SK-N-SH (cell line): ENCODE measurements at regions not wholly inside any gene's neighbourhood (a gene's known extent, or its start where the extent isn't known, plus 50 kb on each side); places are given as distances from the start of the nearest gene placed in this dataset.

Experiments
- CTCF ChIA-PET: fragments of 300-600, 350-600 bp; formaldehyde crosslinking; extraction: SDS; loops from one replicate; lab custom pipeline; 2021; lab: Yijun Ruan, JAX
- POLR2A ChIA-PET: fragments of 350-600 bp; sonication (Branson Sonifier 250); formaldehyde crosslinking; extraction: SDS; loops from one replicate; lab custom pipeline; 2020; ENCODE audit warnings: antibody characterized with exemption, inconsistent platforms; lab: Yijun Ruan, JAX
- DNase-seq: peaks from one replicate; pipeline ENCODE4 v3.0.0; 2012
- H2AFZ ChIP-seq: fragments of 200-600 bp; sonication (generic); 2 replicates; pipeline ENCODE4 v1.8.1; 2016; ENCODE audit warnings: antibody characterized with exemption, mild to moderate bottlenecking, low read depth
- H3F3A ChIP-seq: fragments of 200-600 bp; sonication (generic); replicated peaks from 2 replicates; pipeline ENCODE3; 2016; ENCODE audit warnings: antibody characterized with exemption, mild to moderate bottlenecking; ENCODE audit not compliant: insufficient read depth
- H3K27ac ChIP-seq, 2 experiments: fragments of 200-500 bp in 1 of 2; fragments of 200-600 bp in 1 of 2; sonication (Bioruptor generic) in 1 of 2; sonication (generic), shearing (Covaris generic) in 1 of 2; 2 replicates each; pipeline versions ENCODE4 v1.5.1 to v1.6.1; 2014 to 2016; ENCODE audit warnings: low read depth in 2 of 2, inconsistent platforms in 1 of 2, low read length in 1 of 2, mild to moderate bottlenecking in 1 of 2, mixed read lengths in 1 of 2
- H3K27me3 ChIP-seq: fragments of 200-600 bp; sonication (generic), shearing (Covaris generic); 2 replicates; pipeline ENCODE4 v1.6.1; 2016; ENCODE audit warnings: mixed run types; ENCODE audit not compliant: insufficient read depth
- H3K36me3 ChIP-seq, 2 experiments: fragments of 200-500 bp in 1 of 2; fragments of 200-600 bp in 1 of 2; sonication (Bioruptor generic) in 1 of 2; sonication (generic) in 1 of 2; replicated peaks in 1 of 2; 2 replicates each; pipeline versions ENCODE3 to v1.5.1; 2014 to 2016; ENCODE audit warnings: low read length in 1 of 2, mild to moderate bottlenecking in 1 of 2; ENCODE audit not compliant: insufficient read depth in 2 of 2, control insufficient read depth in 1 of 2
- H3K4me1 ChIP-seq, 2 experiments: fragments of 200-500 bp in 1 of 2; fragments of 200-600 bp in 1 of 2; sonication (Bioruptor generic) in 1 of 2; sonication (generic), shearing (Covaris generic) in 1 of 2; 2 replicates each; pipeline versions ENCODE4 v1.5.1 to v1.6.1; 2014 to 2016; ENCODE audit warnings: low read depth in 1 of 2, low read length in 1 of 2, mixed run types in 1 of 2; ENCODE audit not compliant: insufficient read depth in 2 of 2, control insufficient read depth in 1 of 2
- H3K4me2 ChIP-seq: fragments of 200-600 bp; sonication (generic), shearing (Covaris generic); 2 replicates; pipeline ENCODE4 v1.6.1; 2017; ENCODE audit warnings: mixed run types
- H3K4me3 ChIP-seq, 2 experiments: fragments of 200-500 bp in 1 of 2; fragments of 200-600 bp in 1 of 2; sonication (Bioruptor generic) in 1 of 2; sonication (generic), shearing (Covaris generic) in 1 of 2; 2 replicates each; pipeline versions ENCODE4 v1.5.1 to v1.8.1; 2014 to 2016; ENCODE audit warnings: low read depth in 2 of 2, inconsistent platforms in 1 of 2, low read length in 1 of 2, mild to moderate bottlenecking in 1 of 2, mixed read lengths in 1 of 2, moderate library complexity in 1 of 2
- H3K79me2 ChIP-seq: fragments of 200-600 bp; sonication (generic); 2 replicates; pipeline ENCODE4 v1.8.1; 2017; ENCODE audit warnings: mild to moderate bottlenecking; ENCODE audit not compliant: insufficient read depth
- H3K9ac ChIP-seq: fragments of 200-600 bp; sonication (generic); 2 replicates; pipeline ENCODE4 v1.6.1; 2017; ENCODE audit warnings: mixed run types
- H3K9me2 ChIP-seq: fragments of 200-600 bp; sonication (generic); 2 replicates; pipeline ENCODE4 v1.6.1; 2017; ENCODE audit warnings: mixed run types
- H3K9me3 ChIP-seq: fragments of 200-600 bp; sonication (generic); 2 replicates; pipeline ENCODE4 v1.6.1; 2017; ENCODE audit warnings: mixed run types, mild to moderate bottlenecking, moderate library complexity
- H4K20me1 ChIP-seq: fragments of 200-600 bp; sonication (generic); 2 replicates; pipeline ENCODE4 v1.6.1; 2017; ENCODE audit warnings: mild to moderate bottlenecking, mixed run types; ENCODE audit not compliant: insufficient read depth
- CTCF ChIP-seq: fragments of 200-600 bp; sonication (generic); IDR thresholded peaks from 2 replicates; pipeline ENCODE4 v1.6.1; 2017; ENCODE audit warnings: antibody characterized with exemption, mild to moderate bottlenecking, moderate library complexity
- ELF1 ChIP-seq: IDR thresholded peaks from 2 replicates; pipeline ENCODE4 v1.4.0; 2012
- EZH2phosphoT487 ChIP-seq: fragments of 200-600 bp; sonication (generic); IDR thresholded peaks from 2 replicates; pipeline ENCODE4 v1.6.1; 2017; ENCODE audit warnings: low read depth, mixed run types, mild to moderate bottlenecking, antibody characterized with exemption, moderate library complexity, borderline replicate concordance
- FOXM1 ChIP-seq: IDR thresholded peaks from 2 replicates; pipeline ENCODE4 v1.4.0; 2012; ENCODE audit warnings: low read depth, mild to moderate bottlenecking
- GABPA ChIP-seq: IDR thresholded peaks from 2 replicates; pipeline ENCODE4 v1.4.0; 2012; ENCODE audit warnings: low read depth, mild to moderate bottlenecking
- IRF3 ChIP-seq: fragments of 150-350 bp; IDR thresholded peaks from 2 replicates; pipeline ENCODE4 v1.6.1; 2016; ENCODE audit warnings: mild to moderate bottlenecking, low read depth, low read length
- JUND ChIP-seq: IDR thresholded peaks from 2 replicates; pipeline ENCODE4 v1.4.0; 2012
- MEF2A ChIP-seq: IDR thresholded peaks from 2 replicates; pipeline ENCODE4 v1.4.0; 2012; ENCODE audit warnings: low read depth, borderline replicate concordance
- MXI1 ChIP-seq: IDR thresholded peaks from 2 replicates; pipeline ENCODE4 v1.6.1; 2012; ENCODE audit warnings: mild to moderate bottlenecking, low read depth, low read length, improper control_type of control experiment
- NFIC ChIP-seq: IDR thresholded peaks from 2 replicates; pipeline ENCODE4 v1.4.0; 2012; ENCODE audit warnings: borderline replicate concordance
- NRF1 ChIP-seq: IDR thresholded peaks from 2 replicates; pipeline ENCODE4 v1.6.1; 2012; ENCODE audit warnings: low read depth, mild to moderate bottlenecking, low read length
- RCOR1 ChIP-seq: fragments of 150-350 bp; IDR thresholded peaks from 2 replicates; pipeline ENCODE4 v1.6.1; 2017; ENCODE audit warnings: antibody characterized with exemption, low read length
- REST ChIP-seq: IDR thresholded peaks from 2 replicates; pipeline ENCODE4 v1.6.1; 2012; ENCODE audit warnings: mild to moderate bottlenecking, low read depth, low read length, moderate library complexity
- RFX5 ChIP-seq: IDR thresholded peaks from 2 replicates; pipeline ENCODE4 v1.6.1; 2012; ENCODE audit warnings: mild to moderate bottlenecking, improper control_type of control experiment, low read length
- RXRA ChIP-seq: IDR thresholded peaks from 2 replicates; pipeline ENCODE4 v1.4.0; 2012; ENCODE audit warnings: low read depth, mild to moderate bottlenecking, borderline replicate concordance
- SIN3A ChIP-seq: IDR thresholded peaks from 2 replicates; pipeline ENCODE4 v1.6.1; 2012; ENCODE audit warnings: low read depth, mild to moderate bottlenecking, low read length, moderate library complexity, borderline replicate concordance
- SMC3 ChIP-seq: IDR thresholded peaks from 2 replicates; pipeline ENCODE4 v1.6.1; 2012; ENCODE audit warnings: low read depth, low read length, improper control_type of control experiment
- TEAD4 ChIP-seq: IDR thresholded peaks from 2 replicates; pipeline ENCODE4 v1.4.0; 2012; ENCODE audit warnings: mild to moderate bottlenecking, borderline replicate concordance; ENCODE audit not compliant: insufficient read depth
- USF1 ChIP-seq: IDR thresholded peaks from 2 replicates; pipeline ENCODE4 v1.4.0; 2012; ENCODE audit warnings: low read depth, borderline replicate concordance
- YY1 ChIP-seq: IDR thresholded peaks from 2 replicates; pipeline ENCODE4 v1.4.0; 2012; ENCODE audit warnings: low read depth, mild to moderate bottlenecking
- WGBS: methylation state at CpG from one replicate; pipeline ENCODE4 v1.1.6; 2017; ENCODE audit warnings: low lambda C conversion rate; 5-methylcytosine and 5-hydroxymethylcytosine counted together

GRCh38 chrX:34879346-34879745 lies 63.2 kb upstream of the FAM47B start:
- no peak for DNase-seq
- Histone ChIP-seq H3K9me3 (no peaks in the 10 kb centered on the region), H3K4me3 (no peak overlapping the region), H3K36me3 (no peaks in the 10 kb centered on the region), H3K4me1 (no peaks in the 10 kb centered on the region), H3K9ac (no peak overlapping the region), H3F3A (no peaks in the 10 kb centered on the region), H3K9me2 (no peaks in the 10 kb centered on the region), H3K4me2 (no peak overlapping the region), H3K27ac (no peak overlapping the region)
- POLR2A ChIA-PET: no interaction called here
- WGBS: 2% methylated on average over 2 of the region's 2 CpGs
- no peak for TF ChIP-seq TEAD4
- TF ChIP-seq NRF1: no peak
- TF ChIP-seq CTCF: no peak
- no peak for TF ChIP-seq NFIC
- no peak for TF ChIP-seq USF1
- no peak for TF ChIP-seq SIN3A
- no peak for TF ChIP-seq MEF2A
- no peak for TF ChIP-seq YY1
- TF ChIP-seq SMC3: no peak
- no peak for TF ChIP-seq RCOR1
- no peak for TF ChIP-seq MXI1
- no peak for TF ChIP-seq GABPA
- no peak for TF ChIP-seq JUND
- TF ChIP-seq FOXM1: no peak
- no peak for TF ChIP-seq EZH2phosphoT487
- TF ChIP-seq REST: no peak
- TF ChIP-seq ELF1: no peak
- TF ChIP-seq RFX5: no peak
- no peak for TF ChIP-seq IRF3
- no peak for TF ChIP-seq RXRA
- TF ChIP-seq, all 33 proteins: peak for 0
- no peaks in the 10 kb centered on the region for H4K20me1 ChIP-seq
- CTCF ChIA-PET: no interaction called here
- H3K27me3 ChIP-seq: peaks cover 3% of the 10 kb centered on the region; the same call in 1 of the 2 replicates
- no peaks in the 10 kb centered on the region for H3K79me2 ChIP-seq
- no peak overlapping the region for H2AFZ ChIP-seq
